Endothelial cell of hepatic sinusoid (primary cell): ENCODE measurements at regions not wholly inside any gene's neighbourhood (a gene's known extent, or its start where the extent isn't known, plus 50 kb on each side); places are given as distances from the start of the nearest gene placed in this dataset.

ENCODE experiments used
- in situ Hi-C: cut with HindIII; loops from 2 replicates; pipeline ENCODE4 v1.10.0; 2017; ENCODE audit warnings: low sequenced_read_pairs

DNA sequence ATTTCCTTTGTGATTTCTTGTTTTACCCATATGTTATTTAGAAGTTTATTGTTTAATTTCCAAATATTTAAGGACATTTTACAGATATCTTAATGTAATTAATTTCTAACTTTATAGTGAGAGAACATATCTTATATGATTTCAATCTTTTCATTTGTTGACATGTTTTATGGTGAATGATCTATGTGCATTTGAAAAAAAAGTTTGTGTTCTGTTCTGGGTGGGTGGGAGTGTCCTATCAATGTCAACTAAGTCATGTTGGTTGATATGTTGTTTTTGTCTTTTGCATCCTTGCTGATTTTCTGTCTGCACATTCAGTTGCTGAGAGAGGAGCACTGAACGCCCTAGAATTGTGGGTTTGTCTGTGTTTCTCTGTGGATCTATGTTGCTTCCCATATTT is 50.3 kb upstream of the CBFA2T3 start:
- in situ Hi-C loops: loop anchor here (10.0 kb wide), 1 partner anchor 118 kb away; no protein-coding TSS in a partner anchor

DNA sequence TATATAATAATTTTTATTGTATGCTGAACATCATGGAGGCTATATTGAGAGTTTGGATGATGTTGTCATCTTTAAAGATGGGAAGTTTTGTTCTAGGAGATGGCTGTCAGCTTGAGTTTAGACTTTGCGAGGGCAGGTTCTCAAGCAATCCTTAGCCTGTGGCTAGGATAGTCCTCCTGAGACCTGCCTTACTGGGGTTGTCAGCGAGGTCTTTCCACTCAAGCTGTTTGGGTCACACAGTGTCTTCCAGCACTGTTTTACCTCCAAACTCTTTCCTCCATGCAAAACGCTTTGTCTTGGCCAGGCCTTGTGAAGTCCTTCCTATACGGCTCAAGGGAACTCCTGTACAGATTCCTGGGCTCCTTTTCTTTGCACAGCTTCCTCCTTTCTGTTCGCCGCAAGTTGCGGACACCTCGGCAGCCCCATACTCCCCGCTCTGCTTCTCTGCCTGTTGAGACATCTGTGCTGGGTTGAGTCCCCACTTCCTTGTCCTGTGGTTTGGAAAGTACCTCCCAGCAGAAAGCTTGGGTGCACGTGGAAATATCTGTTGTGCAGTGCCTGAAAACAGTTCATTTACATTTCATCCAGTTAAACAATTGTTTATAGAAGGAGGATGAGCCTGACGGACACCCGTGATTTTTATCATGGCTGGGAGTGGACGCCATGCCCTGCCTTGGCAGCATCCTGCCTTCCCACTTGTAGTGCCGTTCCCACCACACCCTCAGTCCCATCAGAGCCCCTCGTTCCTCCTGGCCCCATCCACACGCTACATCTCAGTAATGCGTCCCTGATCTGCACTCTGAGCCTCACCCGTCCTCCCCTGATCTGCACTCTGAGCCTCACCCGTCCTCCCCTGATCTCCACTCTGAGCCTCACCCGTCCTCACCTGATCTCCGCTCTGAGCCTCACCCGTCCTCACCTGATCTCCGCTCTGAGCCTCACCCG is 55.0 kb upstream of the CBFA2T3 start:
- in situ Hi-C loops: no loop called here

DNA sequence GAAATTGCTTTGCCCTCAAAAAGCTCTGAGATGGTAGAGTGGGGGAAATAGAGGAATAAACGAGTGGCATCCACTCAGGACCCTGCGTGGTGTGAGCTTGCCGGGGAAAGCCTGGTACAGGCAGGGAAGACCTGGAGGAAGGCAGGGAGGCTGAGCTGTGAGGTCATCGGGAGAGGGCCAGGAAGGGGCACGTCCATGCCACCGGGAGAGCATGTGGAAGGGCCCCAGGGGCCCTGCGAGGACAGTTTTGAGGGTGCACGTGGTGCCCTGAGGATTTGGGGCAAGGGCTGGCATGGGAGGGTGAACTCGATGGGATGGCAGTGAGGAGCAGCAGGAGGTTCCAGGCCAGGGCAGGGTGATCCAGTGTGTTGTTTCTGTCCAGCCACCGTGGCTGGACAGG is 56.3 kb upstream of the CBFA2T3 start:
- in situ Hi-C loops: no loop called here

DNA sequence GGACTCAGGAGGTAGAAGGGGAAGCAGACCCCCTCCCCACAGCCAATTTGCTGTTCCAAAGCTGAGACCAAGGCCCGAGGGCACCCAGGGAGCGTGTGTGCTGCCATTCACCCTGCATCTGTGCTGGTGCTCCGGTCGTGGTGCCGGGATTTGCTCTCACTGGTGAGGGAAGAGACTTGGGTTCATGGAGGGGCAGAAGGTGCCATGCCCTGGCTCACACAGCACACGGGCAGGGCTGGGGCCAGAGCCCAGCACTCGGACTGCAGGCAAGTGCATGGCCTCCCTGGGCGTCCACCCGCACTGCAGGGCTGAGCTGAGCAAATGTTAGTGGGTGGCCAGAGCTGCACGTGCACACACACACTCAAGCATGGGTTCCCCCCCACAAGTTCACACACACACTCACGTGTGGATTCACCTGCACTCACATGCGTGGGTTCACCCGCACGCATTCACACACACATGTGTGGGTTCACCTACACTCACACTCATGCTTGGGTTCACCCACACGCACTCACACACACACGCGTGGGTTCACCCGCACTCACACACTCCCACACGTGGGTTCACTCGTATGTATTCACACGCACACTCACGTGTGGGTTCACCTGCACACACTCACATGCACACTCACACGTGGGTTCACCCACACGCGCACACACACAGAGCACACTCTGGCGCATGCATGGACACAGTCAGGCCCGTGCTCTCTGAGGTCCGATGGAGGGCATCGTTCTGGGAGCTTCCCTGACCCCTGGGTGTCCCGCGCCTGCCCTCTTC is 57.0 kb upstream of the CBFA2T3 start:
- in situ Hi-C loops: no loop called here

DNA sequence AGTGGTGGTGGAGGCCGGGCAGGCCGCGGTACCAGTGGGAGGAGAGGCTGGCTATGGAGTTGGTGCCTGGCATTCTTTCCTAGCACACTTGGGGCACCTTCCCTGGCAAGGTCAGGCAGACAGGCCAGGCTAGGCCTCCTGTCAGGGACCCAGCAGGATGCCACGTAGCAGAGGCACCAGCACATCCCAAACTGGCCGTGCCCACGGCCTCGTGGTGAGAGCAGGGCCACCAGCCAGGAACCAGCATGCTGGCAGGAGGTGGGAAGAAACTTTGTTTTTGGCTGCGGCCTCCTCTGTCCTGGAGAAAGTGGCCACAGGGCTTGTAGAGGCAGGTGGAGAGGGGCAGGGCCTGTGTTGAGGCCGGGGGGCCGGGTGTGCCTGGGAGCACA is 57.6 kb upstream of the CBFA2T3 start:
- in situ Hi-C loops: no loop called here

DNA sequence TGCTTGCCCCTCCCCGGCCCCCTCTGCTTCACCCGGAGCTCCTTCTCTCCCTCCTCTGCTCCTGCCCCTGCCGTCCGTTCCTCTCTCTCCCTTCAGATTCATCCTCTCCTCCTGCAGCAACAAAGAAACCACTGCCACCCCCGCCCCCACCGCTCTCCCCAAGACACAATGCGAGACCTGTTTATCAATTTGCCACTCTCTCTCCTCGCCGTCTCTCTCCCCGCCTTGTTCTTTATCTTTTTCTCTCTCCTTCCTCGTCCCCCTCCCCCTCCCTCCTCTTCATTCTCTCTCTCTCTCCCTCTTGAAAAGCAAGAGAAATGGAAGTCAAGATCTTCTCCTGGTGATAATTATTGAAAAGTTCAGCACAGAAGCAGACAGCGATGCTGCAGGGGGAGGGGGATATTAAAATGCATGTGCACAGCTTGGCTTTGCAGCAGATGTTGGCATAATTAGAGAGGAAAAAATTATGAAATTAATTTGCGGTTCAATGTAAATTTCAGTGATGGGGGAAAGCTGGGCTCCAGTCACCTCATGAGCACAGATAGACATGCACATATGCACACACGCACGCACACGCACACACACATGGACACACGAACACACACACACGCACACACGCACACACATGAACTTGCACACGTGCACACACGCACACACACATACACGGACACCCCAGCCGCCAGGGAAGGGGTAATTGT is 58.1 kb upstream of the CBFA2T3 start:
- in situ Hi-C loops: no loop called here

DNA sequence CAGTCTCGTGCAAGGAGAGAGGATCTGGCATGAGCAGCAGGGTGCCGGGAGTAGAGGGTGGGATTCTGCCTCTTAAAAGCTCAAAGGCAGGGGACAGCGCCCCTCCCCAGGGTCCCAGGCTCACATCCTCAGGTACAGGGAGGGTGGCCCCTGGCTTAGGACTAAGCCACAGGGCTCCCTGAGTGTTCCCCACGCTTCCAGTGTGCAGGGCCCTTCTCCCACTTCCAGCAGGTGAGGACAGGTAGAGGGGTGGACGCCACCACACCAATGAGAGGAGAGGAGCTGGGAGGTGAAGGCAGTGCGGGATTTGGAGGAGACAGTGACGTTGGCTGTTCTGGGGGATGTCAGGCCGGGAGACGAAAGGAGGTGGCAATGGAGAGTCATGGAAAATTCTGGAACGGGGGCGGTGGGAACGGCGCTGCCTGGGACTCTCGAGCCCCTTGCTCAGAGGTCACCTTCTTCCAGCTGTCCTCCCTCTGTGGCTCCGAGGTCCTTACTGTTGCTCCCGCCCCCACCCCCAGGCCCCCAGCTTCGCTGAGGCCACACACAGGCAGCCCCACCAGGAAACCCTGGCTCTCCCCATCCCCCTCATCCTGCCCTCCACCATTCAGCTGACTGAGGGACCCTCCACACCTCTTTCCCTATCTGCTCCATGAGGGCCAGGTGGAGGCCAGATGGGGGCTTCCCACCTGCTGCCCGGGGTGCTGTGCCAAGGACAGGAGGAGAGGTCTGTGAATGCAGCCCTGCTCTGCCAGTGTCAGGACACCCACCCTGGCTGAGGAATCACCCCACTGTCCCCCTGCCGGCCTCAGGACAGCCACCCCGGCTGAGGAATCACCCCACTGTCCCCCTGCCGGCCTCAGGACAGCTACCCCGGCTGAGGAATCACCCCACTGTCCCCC is 57.7 kb upstream of the ACSF3 start:
- in situ Hi-C loops: no loop called here

DNA sequence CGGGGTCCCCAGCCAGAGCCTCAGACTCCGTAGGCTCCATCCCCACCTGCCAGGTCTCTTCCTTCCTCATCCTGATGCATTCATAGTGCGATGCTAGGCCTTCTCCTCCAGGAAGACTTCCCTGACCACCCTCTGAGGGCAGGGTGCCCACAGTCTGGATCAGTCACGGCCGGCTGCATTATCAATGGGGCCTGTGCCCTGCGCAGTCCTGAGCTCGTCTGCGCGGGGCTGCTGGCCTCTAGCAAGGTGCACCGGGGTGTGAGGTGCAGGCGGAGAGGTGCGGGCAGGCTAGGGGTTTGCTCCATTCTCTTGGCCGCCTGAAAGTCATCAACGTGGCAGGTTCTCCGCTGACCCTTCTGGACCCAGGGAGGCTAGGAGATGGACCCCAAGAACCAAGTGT is 56.9 kb upstream of the ACSF3 start:
- in situ Hi-C loops: no loop called here

DNA sequence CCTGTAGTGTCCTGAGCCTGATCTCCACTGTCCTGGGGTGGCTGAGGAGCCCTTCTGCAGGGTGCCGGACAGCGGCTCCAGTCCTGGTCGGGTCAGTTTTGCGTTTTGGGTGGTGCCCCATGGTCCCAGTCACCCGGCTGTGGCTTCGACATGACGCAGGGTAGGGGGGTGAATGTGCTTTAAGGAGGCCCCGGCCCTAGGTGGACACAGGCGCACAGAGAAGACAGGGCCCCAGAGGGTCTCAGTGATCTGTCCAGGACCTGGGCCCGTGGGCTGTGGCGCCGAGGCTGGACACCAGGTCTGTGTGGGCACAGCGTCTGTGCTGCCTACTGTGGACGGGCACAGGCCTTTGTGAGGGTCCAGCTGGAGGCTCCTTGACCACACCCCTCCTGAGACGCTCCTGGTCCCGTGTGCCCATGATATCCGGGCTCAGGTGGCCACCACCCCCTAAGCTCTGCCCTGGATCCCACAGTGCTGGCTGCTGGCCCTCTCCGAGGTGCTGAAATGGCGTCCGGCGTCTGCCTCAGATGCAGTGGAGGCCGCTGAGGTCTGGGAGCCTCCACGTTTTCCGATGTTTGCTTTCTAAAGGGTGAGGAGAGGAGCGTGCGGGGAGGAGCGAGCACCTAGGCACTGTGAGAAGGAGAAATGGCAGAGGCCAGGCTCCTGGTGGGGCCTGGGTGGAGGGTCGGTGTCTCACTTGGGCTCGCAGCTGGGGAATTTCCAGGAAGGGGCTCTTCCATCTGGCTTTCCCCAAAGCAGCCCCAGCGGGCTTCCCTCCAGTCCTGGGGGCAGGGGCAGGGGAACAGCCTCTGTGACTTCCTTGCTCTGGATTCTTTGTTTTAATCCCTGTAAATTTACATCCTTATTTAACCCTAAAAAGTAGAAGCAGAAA is 56.1 kb upstream of the ACSF3 start:
- in situ Hi-C loops: no loop called here

DNA sequence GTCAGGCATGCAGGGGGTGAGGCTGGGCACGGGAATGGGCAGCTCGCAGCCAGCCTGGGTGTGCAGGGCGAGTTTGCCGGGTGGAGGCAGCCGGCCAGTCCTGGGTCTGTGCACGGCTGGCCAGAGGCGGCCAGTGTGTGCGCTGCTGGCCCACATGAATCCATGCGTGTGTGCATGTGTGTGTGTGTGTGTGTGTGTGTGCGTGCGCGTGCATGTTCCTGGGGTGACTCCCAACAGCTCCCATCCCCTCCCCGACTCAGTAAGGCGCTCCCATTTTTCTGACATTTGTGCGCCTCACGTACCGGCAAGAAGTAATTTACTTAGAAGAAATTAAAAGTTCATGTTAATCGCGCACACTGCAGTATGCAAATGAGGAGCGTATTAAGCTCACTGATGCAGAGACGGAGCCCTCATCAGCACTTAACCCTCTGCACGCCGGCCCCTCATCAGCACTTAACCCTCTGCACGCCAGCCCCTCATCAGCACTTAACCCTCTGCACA is 55.4 kb upstream of the ACSF3 start:
- in situ Hi-C loops: no loop called here

DNA sequence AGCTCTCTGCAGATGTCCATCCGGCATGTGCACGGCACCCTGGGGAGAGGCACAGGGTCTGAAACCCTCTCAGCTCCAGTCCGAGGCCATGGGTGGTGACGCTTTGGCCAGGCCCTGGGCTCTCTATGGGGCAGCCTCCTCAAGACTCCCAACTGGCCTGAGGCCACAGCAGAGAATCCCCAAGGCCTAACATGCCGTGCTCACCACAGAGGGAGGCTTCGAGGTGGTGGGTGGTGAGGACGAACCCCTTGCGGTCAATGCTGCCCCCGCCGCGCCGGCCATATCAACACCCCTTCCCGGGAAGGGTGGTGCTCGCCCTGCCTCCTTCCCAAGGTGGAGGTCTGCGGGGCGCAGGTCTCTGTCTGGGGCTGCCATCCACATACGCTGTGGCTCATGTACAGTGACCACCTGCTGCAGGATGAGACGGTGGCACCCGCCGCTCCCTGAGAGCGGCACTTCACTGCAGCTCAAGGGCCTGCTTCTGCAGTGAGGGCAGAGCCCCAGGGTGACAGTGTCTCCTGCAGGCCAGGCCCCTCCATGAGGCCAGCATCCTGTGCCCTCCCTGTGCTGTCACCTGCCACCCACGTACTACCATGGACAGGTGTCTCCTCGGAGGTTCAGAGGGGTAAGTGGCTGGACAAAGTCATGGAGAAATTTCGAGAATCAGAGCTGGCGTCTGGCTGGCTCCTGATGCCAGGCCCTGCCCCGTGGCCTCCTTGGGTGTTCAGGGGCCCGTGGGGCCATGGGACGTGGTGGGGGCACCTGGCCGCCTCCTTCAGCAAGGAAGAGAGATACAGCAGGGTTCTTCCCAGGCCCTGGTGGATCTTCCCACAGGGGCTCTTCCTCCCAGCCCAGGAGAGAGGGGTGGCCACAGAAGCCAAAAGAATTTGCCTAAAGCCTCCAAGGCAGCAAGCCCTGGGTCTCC is 54.6 kb upstream of the ACSF3 start:
- in situ Hi-C loops: no loop called here

DNA sequence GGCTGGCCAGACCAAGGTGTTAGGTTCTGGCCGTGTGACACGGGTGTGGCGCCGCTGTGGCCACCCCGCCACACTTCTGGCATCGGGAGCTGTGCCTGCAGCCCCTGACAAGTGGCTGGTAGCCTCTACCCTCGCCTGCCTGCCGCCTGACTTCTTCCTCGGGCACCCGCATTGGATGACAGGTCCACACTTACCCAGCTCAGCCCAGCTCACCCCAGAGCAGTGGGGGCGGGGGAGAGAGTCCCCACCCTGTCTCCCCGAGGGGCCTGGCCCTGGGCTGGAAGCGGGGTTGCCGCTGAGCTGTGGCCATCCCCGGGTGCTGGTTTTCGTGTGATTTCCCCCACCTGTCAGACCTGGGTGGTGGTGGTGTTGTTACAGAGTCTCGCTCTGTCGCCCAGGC is 53.9 kb upstream of the ACSF3 start:
- in situ Hi-C loops: no loop called here

DNA sequence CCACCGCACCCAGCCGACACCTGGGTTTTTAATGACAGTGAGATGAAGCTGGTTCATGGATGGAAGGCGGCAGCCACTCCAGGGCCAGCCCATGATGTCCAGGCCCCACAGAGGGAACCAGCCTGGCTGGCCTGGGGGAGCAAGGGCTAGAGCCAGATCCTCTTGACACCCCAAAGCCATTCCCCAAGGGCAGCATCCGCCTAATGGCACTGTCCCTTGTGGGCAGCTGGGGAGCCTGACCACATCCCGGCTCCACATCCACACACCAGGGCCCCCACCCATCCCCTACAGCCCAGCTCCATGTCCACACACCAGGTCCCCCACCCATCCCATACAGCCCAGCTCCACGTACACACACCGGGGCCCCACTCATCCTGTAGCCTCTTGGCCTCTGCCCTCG is 53.3 kb upstream of the ACSF3 start:
- in situ Hi-C loops: no loop called here

DNA sequence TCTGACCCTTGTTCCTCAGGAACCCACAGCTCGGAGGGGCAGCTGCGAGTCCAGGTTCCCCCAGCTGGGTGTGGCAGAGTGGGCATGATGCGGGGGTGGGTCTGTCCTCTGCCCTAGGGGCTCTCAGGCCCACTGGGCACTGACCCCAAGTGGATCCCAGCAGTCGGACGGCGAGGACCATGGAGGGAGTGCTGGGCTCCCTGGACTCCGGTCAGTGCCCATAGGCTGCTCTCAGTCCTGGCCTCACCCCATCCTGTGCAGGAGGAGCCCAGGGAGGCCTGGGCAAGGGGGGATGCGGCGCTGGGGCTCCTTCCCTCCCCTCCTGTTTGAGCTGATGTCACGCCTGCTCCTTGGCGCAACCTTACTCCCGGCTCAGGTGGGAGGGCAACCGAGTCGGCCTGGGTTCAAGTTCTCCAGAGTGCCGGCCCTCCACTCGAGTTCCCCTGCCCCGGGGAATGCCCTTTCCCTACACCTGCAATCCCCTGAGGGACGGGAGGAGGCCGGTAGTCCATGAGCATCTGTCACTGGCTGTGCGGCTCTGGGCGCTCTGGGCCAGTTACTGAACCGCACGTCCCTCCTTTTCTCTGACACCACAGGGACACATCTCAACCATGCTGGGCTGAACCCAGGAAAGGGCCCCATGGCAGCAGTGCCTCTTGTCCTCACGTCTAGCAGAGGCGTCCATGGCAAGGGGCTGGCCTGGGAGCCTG is 52.6 kb upstream of the ACSF3 start:
- in situ Hi-C loops: no loop called here

DNA sequence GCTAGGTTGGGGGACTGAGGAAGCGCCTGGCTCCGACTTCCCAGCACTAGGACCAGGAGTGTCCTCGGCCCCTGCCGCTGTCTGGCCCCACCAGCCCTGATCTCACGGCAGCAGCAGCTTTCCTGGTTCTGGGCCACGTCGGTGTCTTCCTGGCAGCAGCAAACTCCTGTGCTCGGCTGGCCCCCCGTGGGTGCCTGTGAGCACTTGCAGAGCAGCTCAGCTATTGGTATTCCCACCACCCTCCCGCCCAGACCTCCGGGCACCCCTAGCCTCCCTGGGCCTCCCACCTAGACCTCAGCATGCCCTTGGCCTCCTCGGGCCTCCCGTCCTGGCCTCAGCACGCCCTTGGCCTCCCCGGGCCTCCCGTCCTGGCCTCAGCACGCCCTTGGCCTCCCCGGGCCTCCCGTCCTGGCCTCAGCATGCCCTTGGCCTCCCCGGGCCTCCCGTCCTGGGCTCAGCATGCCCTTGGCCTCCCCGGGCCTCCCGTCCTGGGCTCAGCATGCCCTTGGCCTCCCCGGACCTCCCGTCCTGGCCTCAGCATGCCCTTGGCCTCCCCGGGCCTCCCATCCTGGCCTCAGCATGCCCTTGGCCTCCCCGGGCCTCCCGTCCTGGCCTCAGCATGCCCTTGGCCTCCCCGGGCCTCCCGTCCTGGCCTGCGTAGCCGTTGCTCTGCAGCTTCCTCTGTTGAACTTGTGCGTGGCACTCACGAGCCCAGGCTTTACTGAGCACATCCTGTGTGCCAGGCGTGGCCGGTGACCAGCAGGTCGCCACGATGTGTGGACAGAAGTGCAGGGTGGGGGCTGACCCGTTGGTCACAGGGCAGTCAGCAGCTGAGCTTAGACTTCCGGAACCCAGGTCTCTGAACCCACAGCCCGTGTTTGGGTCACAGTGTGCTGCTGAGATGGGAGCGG is 51.8 kb upstream of the ACSF3 start:
- in situ Hi-C loops: no loop called here

DNA sequence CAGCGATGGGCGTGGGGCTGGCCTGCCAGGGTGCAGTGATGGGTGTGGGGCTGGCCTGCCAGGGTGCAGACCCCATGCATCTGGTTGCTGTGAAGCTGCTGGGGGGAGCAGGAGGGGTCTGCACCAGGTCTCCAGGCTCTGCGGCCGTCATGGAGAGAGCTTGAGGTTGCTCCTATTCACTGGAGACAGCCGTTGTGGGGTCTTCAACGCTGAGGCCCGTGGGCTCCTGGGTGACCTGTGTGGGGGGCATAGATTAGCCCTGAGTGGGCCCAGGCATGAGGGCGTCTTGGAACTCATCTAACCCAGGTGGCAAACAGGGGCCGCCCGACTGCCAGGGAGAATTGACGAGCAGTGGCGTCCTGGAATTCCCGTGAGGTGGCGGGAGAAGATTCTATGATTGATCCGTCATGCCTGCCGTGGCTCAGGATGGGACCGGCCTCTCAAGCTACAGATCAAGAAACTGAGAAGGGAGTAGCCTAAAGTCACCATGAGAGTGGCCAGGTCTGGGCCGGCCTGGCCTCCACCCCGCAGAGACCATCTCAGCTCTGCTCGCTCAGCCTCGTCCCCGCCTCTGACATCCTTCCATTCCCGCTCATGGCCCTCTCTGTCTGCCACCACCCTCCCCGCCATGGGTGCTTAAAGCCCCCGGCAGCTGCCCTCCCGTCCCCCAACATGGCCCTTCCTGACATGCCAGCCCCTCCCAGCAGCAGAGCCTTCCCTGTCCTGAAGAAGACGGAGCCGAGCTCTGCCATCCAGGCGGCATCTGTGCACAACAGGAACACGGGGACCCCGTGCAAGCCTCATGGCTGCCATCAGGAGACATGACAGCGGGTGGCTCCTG is 50.7 kb upstream of the ACSF3 start:
- in situ Hi-C loops: no loop called here
